ENCODE measurements at regions not wholly inside any gene's neighbourhood (a gene's known extent, or its start where the extent isn't known, plus 50 kb on each side); places are given as distances from the start of the nearest gene placed in this dataset.
"Not testable (repeated sequence)": the region's sequence is repeated elsewhere in the genome, so short reads cannot be mapped to it uniquely, and the experiment has no call there.

- no peak for FAIRE-seq
Measured at GRCh38 chr12:42905419-42905705, 315.8 kb upstream of the PRICKLE1 start.

DNA sequence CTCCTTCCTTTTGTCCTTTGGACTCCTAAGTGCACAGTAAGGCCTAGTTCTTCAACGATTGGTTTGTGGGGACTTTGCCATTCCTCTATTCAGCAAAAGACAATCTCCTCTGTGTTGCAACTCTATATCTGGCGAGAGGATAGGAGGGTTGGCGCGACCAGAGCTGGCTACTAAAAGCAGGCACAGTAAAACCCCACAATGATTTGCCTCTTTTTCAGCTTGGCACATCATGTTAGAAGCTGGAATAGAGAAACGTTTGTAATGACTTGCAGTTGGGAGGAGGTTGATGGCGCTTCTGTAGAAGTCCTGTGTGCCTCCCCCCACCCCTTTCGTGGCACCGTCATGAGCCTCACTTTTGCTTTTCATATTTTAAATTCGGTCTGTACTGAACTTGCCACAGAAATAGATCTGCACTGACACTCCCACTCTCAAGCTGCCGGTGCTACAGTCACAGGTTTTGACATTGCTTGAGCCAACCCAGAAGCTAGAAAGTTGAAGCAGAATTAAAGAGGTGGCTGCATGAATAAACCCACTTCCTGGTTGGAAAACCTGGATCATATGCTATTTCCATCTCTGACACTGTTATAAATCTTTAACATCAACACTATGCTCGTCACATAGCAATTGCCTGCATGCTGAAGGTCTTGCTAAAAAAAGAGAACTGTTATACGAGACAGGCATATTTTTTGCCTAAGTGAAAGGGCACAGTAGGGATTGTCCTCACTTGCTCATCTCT lies 315.3 kb upstream of the PRICKLE1 start:
- FAIRE-seq: no peak

GRCh38 chr12:42903736-42904135 lies 314.2 kb upstream of the PRICKLE1 start:
- no peak for FAIRE-seq

DNA sequence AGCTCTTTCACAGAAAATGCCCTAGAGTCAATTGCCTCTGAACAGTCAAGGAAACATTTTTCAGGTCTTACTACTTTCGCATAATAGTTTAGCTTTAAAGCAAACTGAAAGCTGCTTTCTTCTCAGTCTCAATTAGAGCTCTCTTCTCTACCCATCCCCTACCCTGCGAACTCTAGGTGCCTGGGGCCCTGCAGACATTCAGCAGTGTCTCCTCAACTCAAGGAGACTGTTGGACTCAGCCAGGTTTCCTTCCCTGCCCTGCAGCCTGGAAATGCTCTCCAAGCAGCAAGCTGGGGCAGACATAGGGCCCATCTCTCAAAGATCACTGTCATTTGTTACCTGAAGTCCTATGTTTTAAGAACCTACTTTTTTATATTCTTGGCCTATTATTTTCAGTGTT lies 312.5 kb upstream of the PRICKLE1 start:
- no peak for FAIRE-seq

GRCh38 chr12:42893803-42894202 lies 304.3 kb upstream of the PRICKLE1 start:
- no peak for FAIRE-seq

DNA sequence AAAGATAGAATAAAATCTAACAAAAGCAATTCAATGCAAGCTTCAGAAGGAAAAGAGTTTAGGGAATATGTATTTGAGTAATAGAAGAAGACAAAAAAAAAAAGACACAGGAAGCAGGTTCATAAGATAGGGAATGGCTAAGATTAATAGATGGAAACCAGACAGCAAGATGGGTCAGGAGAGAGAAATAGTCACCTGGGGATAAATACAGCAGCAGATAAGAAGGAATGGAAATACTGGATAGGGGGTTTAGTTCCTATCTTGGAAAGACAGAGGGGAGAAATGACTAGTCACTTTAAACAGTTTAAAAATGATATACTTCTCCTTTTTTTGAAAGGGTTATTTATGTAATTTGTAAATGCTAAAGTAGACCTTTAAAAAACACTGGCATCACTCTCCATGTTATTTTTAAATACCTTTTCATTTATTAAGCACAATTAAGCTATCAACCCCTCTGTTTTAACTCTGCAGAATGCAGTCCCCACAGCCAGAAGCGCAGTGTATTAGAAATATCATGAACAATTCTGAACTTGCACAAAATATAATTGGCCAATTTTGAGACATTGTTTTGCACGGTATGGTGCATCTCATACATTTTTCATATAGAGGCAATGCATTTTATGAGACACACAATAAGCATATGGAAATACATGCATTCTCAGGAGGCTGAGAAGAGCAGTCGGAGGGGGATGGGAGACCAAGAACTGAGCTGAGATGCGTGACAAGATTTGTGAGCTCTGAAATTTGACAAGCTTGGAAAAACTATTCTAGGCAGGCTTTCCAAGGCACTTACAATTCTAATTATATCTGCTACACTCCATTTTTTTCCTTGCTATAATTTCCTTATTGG lies 303.4 kb upstream of the PRICKLE1 start:
- FAIRE-seq: no peak

- FAIRE-seq: no peak
Measured at GRCh38 chr12:42887657-42888056, 298.1 kb upstream of the PRICKLE1 start.

DNA sequence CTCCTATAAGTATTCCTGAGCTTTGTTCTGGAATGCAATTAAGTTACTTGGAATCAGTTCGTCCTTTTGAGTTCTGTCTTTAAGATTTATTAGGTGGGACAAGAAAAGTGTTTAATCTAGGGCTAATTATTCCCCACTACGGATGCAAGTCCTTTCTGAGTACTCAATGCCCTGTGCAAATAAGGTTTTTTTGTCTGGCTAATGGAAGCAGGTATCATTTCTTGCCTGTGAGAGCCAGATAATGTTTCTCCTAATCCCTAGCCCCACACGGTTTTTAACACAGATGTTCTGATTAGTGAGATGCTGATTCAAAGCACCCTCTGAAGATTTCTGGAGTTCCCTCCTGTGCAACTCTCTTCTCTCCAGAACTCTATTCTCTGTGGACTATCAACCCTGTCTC lies 296.6 kb upstream of the PRICKLE1 start:
- FAIRE-seq: no peak

DNA sequence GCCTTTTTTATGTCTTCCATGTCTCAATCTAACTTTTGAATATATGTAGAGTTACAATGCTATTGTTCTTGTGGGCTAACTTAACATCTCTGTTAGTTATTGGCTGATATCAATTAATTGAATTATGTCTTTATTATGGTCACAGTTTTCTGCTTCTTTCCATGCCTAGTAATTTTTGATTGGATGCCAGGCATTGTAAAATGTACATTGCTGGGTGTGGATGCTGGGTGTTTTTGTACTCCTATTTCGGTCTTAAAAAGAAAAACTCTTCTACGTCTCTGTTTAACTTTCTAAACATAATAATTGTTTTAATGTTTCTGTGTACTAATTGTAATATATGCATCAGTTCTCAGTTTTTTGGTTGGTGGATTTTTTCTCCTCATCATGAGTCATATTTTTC lies 296.1 kb upstream of the PRICKLE1 start:
- FAIRE-seq: no peak

GRCh38 chr12:42884116-42884515 lies 294.6 kb upstream of the PRICKLE1 start:
- FAIRE-seq: no peak

GRCh38 chr12:42873401-42873800 lies 283.9 kb upstream of the PRICKLE1 start:
- no peak for FAIRE-seq

GRCh38 chr12:42871816-42872215 lies 282.3 kb upstream of the PRICKLE1 start:
- FAIRE-seq: no peak

DNA sequence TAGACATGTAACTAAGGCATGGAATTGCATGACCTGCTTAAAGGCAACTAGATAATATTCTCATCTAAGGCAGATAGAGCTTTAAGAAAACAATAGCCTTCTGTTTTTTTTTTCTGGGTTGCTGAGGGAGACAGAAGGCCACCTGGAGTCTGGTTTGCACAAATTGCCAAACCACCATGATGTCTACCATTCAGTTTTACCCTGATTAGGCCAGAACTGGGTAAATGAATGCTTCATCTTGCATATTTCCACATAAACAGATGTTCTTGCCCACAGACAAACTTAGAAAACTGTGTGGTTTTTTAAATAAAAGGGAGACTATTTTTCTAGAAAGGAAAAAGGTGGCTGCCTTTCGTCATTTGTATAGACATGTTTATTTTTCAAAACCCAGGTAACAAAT lies 278.7 kb upstream of the PRICKLE1 start:
- no peak for FAIRE-seq

DNA sequence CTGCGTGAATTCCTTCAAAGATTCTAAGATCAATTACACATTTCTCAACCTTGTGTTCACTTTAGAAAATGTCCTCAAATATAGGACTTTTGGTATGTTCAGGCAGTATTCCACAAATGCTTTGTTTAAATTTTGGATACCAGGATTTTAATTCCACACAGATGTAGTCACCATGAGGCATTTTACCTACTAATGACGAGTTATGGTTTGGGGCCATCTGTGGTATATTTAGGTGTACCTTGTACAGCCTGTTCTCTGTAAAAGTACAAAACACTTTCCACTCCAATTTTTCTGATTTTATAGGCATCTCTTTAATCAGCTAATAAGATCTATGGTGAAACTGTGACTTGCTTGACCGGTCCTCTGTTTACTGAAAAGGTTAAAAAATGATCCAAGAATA lies 275.7 kb upstream of the PRICKLE1 start:
- no peak for FAIRE-seq

DNA sequence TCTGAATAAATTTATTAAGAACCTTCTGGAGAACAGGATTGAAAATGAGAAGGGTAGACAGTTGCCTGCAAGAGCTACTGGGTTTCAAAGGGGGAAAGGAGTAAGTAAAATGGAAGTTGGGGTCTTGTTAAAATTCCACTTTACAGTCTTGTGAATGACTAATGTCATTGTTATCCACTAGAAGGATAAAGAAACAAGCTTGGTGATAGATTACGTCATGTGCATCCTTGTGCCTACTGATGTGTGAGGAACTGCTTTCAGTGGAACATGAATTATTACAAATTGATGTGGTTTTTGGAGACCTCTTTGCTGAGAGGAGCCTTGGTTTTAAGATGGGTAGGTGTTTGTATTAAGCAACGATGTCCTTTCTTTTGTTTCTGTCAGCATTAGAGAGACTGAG lies 272.5 kb upstream of the PRICKLE1 start:
- FAIRE-seq: no peak

DNA sequence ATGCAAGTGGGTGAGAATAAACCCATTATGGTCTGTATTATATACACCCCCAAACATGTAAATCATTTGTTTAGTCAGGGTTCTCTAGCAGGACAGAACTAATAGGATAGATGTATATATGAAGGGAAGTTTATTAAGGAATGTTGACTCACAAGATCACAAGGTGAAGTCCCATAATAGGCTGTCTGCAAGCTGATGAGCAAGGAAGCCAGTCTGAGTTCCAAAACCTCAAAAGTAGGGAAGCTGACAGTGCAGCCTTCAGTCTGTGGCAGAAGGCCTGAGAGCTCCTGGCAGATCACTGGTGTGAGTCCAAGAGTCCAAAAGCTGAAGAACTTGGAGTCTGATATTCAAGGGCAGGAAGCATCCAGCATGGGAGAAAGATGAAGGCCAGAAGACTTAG lies 270.8 kb upstream of the PRICKLE1 start:
- not testable (repeated sequence) for FAIRE-seq

DNA sequence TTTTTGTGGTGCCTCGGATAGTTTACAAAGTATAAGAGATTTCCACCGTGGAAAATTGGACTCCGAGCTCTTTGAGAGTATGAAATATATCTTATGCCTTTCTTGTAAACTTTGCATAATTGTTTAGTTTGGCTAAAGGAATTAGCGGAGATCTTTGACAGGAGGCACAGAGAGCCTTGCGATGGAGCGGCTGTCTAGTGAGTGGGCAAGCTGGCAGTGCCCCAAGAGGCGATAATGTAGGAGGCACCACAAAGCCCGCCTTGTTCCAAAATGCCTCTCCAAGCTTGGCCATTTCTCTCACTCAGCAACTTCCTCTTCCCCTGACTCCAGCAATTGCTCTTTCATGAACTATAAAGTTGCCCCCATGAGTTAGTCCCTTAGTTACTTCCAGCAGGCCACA lies 270.1 kb upstream of the PRICKLE1 start:
- FAIRE-seq: no peak

DNA sequence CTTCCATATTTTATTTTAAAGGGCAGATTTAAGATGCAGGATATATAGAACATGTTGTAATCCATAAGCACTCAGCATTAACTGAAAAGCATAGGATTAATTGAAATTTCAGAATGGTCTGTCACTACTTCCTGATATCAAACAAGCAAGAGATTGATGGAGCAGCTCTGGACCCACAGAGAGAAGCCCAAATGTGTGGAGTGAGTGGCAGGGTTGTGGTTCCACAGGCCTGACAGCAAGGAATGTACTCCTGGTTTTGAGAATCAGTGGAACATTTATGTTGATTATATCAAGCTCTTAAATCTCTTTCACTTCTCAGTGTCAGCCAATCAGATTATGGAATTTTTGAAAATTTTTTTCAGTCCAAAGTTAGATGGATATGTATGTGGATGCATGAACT lies 267.6 kb upstream of the PRICKLE1 start:
- no peak for FAIRE-seq

- no peak for FAIRE-seq
Measured at GRCh38 chr12:42855362-42855950, 265.9 kb upstream of the PRICKLE1 start.

DNA sequence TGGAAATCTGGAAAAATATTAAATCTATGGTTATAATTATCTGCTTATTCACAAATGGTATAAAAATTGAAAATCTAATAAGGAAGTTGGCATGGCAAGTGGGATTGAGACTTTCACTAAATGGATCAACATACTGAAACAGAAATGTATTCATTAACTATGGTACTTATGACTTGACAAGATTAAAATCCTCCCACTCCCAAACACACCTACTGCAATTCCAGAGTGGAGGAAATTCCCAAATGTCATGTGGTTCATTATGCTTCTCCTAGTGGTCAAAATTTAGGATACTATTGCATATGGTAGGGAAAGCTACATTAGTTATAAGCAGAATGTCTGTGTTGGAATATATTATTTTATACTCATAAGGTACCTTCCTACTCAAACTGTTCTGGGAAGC lies 265.3 kb upstream of the PRICKLE1 start:
- FAIRE-seq: no peak

GRCh38 chr12:42854208-42854607 lies 264.7 kb upstream of the PRICKLE1 start:
- no peak for FAIRE-seq

- FAIRE-seq: no peak
Measured at GRCh38 chr12:42853370-42854140, 264.0 kb upstream of the PRICKLE1 start.

- no peak for FAIRE-seq
Measured at GRCh38 chr12:42846782-42847181, 257.2 kb upstream of the PRICKLE1 start.

Data from G401.6 (cell line).